ENCODE measurements at regions not wholly inside any gene's neighbourhood (a gene's known extent, or its start where the extent isn't known, plus 50 kb on each side); places are given as distances from the start of the nearest gene placed in this dataset.

DNA sequence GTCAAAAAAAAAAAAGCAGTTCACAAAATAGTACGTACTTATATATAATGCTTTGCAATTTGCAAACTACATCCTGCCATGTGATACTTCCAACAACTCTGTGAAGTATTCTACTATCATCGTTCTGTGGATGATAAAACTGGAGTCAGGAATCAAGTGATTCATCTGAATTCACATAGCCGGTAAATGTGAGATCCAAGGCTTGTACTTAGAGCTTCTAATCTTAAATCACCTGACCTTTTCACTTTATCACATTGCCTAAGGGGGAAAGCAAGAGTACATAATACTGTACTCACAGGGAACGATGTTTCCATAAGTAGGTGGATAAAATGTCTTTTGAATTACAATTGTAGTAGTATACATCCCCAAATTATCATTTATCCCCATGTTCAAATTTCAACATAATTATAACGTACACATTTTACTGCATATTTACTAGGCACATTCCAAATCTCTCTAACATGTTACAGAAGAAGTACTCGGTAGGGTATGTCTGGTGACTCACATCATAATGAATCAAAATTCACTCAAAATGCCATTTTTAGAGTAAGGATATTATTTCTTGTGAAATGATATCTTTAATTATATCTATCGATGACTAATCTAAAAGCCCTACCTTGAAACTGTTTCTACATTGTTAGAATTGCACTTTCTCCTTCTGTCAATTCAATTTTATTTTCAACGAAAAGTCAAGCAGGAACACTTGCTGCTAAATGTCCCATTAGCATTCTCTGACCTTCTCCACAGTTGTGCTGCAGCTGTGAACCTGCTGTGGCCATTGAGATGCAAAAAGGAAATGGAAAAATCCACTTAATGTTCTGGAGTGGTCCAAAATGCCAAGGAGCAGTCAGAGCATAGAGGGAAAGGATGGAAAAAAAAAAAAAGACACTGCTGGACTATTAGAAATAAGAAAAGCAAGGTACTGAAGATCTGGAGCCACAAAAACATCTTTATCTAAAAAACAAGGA lies 78.9 kb downstream of the OR2K2 start:
- no peaks in the 10 kb centered on the region for H3K79me2 ChIP-seq (ENCODE audit: control insufficient read depth, low read length)
- no peaks in the 10 kb centered on the region for H3K9me2 ChIP-seq (replicated peaks; ENCODE audit: control insufficient read depth, low read length)
- H3K36me3 ChIP-seq (ENCODE audit: control insufficient read depth, low read length): no peaks in the 10 kb centered on the region
- no peaks in the 10 kb centered on the region for H4K20me1 ChIP-seq (ENCODE audit: control insufficient read depth, insufficient read depth, low read depth, low read length)
- H3K4me1 ChIP-seq (ENCODE audit: control insufficient read depth, low read length): no peaks in the 10 kb centered on the region
- H3K27ac ChIP-seq (ENCODE audit: low read depth, low read length): no peak overlapping the region
- no peaks in the 10 kb centered on the region for H3K9me3 ChIP-seq (ENCODE audit: control insufficient read depth, insufficient read depth, low read length)
- H3K4me2 ChIP-seq (ENCODE audit: low read length): no peak overlapping the region
- H3K4me3 ChIP-seq (ENCODE audit: low read length): no peak overlapping the region
- H3F3A ChIP-seq (ENCODE audit: control insufficient read depth, insufficient read depth): no peaks in the 10 kb centered on the region
- no peaks in the 10 kb centered on the region for H3K27me3 ChIP-seq (ENCODE audit: control insufficient read depth, low read length)
- no peak for TF ChIP-seq EZH2phosphoT487 (IDR thresholded peaks at IDR 0.05; ENCODE audit: borderline replicate concordance, low read length)
- TF ChIP-seq, protein P1, sequence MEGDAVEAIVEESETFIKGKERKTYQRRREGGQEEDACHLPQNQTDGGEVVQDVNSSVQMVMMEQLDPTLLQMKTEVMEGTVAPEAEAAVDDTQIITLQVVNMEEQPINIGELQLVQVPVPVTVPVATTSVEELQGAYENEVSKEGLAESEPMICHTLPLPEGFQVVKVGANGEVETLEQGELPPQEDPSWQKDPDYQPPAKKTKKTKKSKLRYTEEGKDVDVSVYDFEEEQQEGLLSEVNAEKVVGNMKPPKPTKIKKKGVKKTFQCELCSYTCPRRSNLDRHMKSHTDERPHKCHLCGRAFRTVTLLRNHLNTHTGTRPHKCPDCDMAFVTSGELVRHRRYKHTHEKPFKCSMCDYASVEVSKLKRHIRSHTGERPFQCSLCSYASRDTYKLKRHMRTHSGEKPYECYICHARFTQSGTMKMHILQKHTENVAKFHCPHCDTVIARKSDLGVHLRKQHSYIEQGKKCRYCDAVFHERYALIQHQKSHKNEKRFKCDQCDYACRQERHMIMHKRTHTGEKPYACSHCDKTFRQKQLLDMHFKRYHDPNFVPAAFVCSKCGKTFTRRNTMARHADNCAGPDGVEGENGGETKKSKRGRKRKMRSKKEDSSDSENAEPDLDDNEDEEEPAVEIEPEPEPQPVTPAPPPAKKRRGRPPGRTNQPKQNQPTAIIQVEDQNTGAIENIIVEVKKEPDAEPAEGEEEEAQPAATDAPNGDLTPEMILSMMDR (IDR thresholded peaks at IDR 0.05; ENCODE audit: low read depth, low read length, poor library complexity, severe bottlenecking): no peak

DNA sequence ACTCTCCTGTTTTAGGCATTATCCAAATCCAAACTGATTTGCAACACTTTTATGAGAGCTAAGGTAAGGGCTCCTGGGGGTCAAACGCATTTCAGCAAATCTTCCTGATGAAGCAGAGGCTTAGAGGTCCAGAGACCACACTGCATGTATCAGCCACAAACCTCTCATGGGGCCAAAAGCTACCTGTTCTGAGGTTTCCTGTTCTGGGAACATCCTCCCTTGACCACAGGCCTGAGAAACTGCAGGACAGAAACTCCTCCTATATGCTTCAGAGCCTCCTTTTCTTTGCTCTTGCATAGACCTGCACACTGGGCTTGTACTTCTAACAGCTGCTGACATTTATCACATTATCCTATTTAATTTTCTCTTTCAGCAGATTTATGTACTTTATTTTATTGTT lies 92.6 kb downstream of the OR2K2 start:
- Histone ChIP-seq H3F3A (ENCODE audit: control insufficient read depth, insufficient read depth) (no peaks in the 10 kb centered on the region), H3K27ac (ENCODE audit: low read depth, low read length) (no peak overlapping the region), H3K36me3 (ENCODE audit: control insufficient read depth, low read length) (no peaks in the 10 kb centered on the region), H3K4me1 (ENCODE audit: control insufficient read depth, low read length) (no peaks in the 10 kb centered on the region), H3K27me3 (ENCODE audit: control insufficient read depth, low read length) (no peaks in the 10 kb centered on the region), H3K9me3 (ENCODE audit: control insufficient read depth, insufficient read depth, low read length) (no peaks in the 10 kb centered on the region), H4K20me1 (ENCODE audit: control insufficient read depth, insufficient read depth, low read depth, low read length) (no peaks in the 10 kb centered on the region), H3K9me2 (replicated peaks; ENCODE audit: control insufficient read depth, low read length) (no peaks in the 10 kb centered on the region), H3K4me2 (ENCODE audit: low read length) (no peak overlapping the region), H3K4me3 (ENCODE audit: low read length) (no peak overlapping the region), H3K79me2 (ENCODE audit: control insufficient read depth, low read length) (no peaks in the 10 kb centered on the region)
- no peak for TF ChIP-seq EZH2phosphoT487 (IDR thresholded peaks at IDR 0.05; ENCODE audit: borderline replicate concordance, low read length)
- TF ChIP-seq, protein P1 (IDR thresholded peaks at IDR 0.05; ENCODE audit: low read depth, low read length, poor library complexity, severe bottlenecking): no peak

DNA sequence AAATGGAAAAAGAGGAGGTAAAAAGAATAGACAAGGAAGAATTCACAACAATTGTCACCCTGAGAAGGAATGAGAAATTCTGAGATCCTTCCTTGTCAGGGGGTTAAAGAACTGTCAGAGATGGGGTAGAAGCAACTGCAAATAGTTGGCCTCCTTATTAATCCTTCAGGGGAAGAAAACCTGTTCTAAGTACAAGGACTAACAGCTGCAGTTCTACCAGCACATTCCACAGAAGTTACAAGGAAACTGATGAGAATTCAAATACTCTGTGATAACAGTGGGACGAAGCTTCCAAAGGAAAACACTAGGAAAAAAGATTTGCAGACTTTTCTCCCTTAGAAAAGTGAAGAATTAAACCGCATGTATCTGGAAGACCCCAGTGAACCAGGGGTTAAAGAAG lies 93.7 kb downstream of the OR2K2 start:
- Histone ChIP-seq H3K36me3 (ENCODE audit: control insufficient read depth, low read length) (no peaks in the 10 kb centered on the region), H3K9me3 (ENCODE audit: control insufficient read depth, insufficient read depth, low read length) (no peaks in the 10 kb centered on the region), H3K9me2 (replicated peaks; ENCODE audit: control insufficient read depth, low read length) (no peaks in the 10 kb centered on the region), H3K27me3 (ENCODE audit: control insufficient read depth, low read length) (no peaks in the 10 kb centered on the region), H4K20me1 (ENCODE audit: control insufficient read depth, insufficient read depth, low read depth, low read length) (no peaks in the 10 kb centered on the region), H3K27ac (ENCODE audit: low read depth, low read length) (no peak overlapping the region), H3F3A (ENCODE audit: control insufficient read depth, insufficient read depth) (no peaks in the 10 kb centered on the region), H3K4me1 (ENCODE audit: control insufficient read depth, low read length) (no peaks in the 10 kb centered on the region), H3K4me3 (ENCODE audit: low read length) (no peak overlapping the region), H3K79me2 (ENCODE audit: control insufficient read depth, low read length) (no peaks in the 10 kb centered on the region), H3K4me2 (ENCODE audit: low read length) (no peak overlapping the region)
- TF ChIP-seq EZH2phosphoT487 (IDR thresholded peaks at IDR 0.05; ENCODE audit: borderline replicate concordance, low read length): no peak
- TF ChIP-seq, protein P1 (IDR thresholded peaks at IDR 0.05; ENCODE audit: low read depth, low read length, poor library complexity, severe bottlenecking): no peak
